Breast epithelium (tissue), 4 donors: ENCODE measurements at regions not wholly inside any gene's neighbourhood (a gene's known extent, or its start where the extent isn't known, plus 50 kb on each side); places are given as distances from the start of the nearest gene placed in this dataset.

Source experiments
- DNase-seq, 2 donors: peaks; one replicate each; pipeline ENCODE4 v3.0.0-alpha.2; 2019; ENCODE audit warnings: low spot score in 2 of 2
- H3K27ac ChIP-seq, 2 donors: fragments of 200-600 bp; sonication (generic) in 1 of 2; one replicate each; pipeline ENCODE4 v1.5.1; 2016 to 2019; ENCODE audit warnings: mild to moderate bottlenecking in 1 of 2
- H3K27me3 ChIP-seq, 2 donors: fragments of 200-600 bp; sonication (generic) in 1 of 2; one replicate each; pipeline versions ENCODE4 v1.5.1 to v1.6.0; 2017 to 2019; ENCODE audit warnings: control low read depth in 1 of 2, mild to moderate bottlenecking in 1 of 2
- H3K36me3 ChIP-seq: fragments of 200-600 bp; one replicate; pipeline ENCODE4 v1.5.1; 2019
- H3K4me1 ChIP-seq, 2 donors: fragments of 200-600 bp; sonication (generic); one replicate each; pipeline ENCODE4 v1.5.1; 2016 to 2019; ENCODE audit warnings: control low read depth in 1 of 2
- H3K4me3 ChIP-seq, 3 donors: fragments of 200-600 bp; sonication (generic); 1 replicate in 2 of 3; 2 replicates in 1 of 3; pipeline ENCODE4 v1.5.1; 2016 to 2019; ENCODE audit warnings: mild to moderate bottlenecking in 3 of 3, moderate library complexity in 2 of 3
- H3K9me3 ChIP-seq, 2 donors: fragments of 200-600 bp; sonication (generic) in 1 of 2; one replicate each; pipeline ENCODE4 v1.5.1; 2016 to 2019; ENCODE audit warnings: control low read depth in 1 of 2
- CTCF ChIP-seq, 3 donors: fragments of 450-650 bp; IDR thresholded peaks; one replicate each; pipeline ENCODE4 v1.5.1; 2016 to 2017; ENCODE audit warnings: antibody characterized with exemption in 3 of 3, mild to moderate bottlenecking in 3 of 3, moderate library complexity in 3 of 3
- POLR2A ChIP-seq: fragments of 450-650 bp; IDR thresholded peaks from one replicate; pipeline ENCODE4 v1.6.1; 2016; ENCODE audit warnings: antibody characterized with exemption, mild to moderate bottlenecking, moderate library complexity
- POLR2AphosphoS5 ChIP-seq, 3 donors: sonication (generic); formaldehyde crosslinking; IDR thresholded peaks; one replicate each; pipeline ENCODE4 v1.6.1; 2017; ENCODE audit warnings: antibody characterized with exemption in 3 of 3
- intact Hi-C: fragments of 100-400 bp; cut with DNase I; formaldehyde crosslinking; loops from one replicate; pipeline ENCODE4 v1.15.1; 2023; ENCODE audit warnings: low total_unique reads

DNA sequence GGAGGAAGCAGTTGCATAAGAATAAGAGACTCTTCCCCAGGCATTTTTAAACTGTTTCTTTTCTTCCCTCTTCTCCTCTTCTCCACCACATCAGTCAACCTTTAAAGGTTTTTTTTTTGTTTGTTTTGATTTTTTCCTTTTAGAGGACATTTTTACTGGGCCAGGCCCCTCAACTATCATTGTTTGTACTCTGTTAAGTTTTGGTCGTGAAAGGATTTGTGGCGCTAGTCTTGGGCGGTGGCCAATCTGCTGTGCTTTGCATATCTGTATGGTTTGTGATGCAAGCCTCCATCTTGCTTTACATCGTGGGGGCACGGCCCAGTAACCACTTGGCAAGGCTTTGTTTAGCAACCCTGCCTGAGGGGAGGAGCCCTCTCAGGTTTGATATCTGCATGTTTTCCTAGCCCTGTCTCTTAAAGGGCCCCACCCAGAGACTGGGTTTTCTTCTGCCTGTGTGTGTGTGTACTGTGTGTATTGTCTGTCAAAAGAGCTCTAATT lies 101.9 kb upstream of the SLITRK2 start:
- Histone ChIP-seq H3K9me3 (no peaks in the 10 kb centered on the region), H3K27ac (no peak overlapping the region), H3K4me1 (no peaks in the 10 kb centered on the region), H3K4me3 (no peak overlapping the region), H3K27me3 (peaks cover 0 to 2% of the 10 kb centered on the region in 2 donors), H3K36me3 (no peaks in the 10 kb centered on the region)
- intact Hi-C loops = no loop called here
- no peak for TF ChIP-seq POLR2AphosphoS5 (IDR thresholded peaks at IDR 0.05)
- TF ChIP-seq CTCF (IDR thresholded peaks at IDR 0.05) = no peak
- TF ChIP-seq POLR2A = no peak
- no peak for DNase-seq

- TF ChIP-seq POLR2AphosphoS5 (IDR thresholded peaks at IDR 0.05) = no peak
- no peak for TF ChIP-seq CTCF (IDR thresholded peaks at IDR 0.05)
- TF ChIP-seq POLR2A = no peak
Measured at GRCh38 chrX:145716226-145716625, 101.4 kb upstream of the SLITRK2 start.

DNA sequence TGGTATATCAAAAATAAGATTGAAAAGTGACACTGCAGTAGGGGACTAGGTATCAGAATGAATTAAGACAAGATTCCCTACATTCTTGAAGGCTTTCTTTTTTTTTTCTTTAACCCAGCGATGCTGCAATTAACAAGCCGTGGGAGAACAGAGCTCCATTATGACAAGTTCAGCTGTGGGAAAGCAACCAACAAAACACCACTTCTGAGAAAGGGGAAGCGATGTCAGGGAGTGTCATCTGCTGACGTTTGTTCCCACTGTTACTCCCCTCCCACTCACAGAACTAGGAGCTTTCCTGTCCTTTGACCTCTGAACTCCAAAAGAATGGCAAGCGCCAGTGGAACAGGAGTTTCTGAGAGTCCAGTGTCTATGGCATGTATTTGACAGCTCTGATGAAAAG lies 90.2 kb upstream of the SLITRK2 start:
- no peaks in the 10 kb centered on the region for H3K36me3 ChIP-seq
- H3K4me3 ChIP-seq = no peak overlapping the region
- TF ChIP-seq POLR2A (no peak), POLR2AphosphoS5 (IDR thresholded peaks at IDR 0.05) (no peak), CTCF (IDR thresholded peaks at IDR 0.05) (no peak)
- H3K9me3 ChIP-seq = no peaks in the 10 kb centered on the region
- intact Hi-C loops = no loop called here
- no peak for DNase-seq
- H3K27me3 ChIP-seq = no peaks in the 10 kb centered on the region
- no peaks in the 10 kb centered on the region for H3K4me1 ChIP-seq
- H3K27ac ChIP-seq = no peak overlapping the region

More at GRCh38 chrX:145716226-145716625, 101.4 kb upstream of the SLITRK2 start:
- H3K36me3 ChIP-seq = no peaks in the 10 kb centered on the region
- no peak overlapping the region for H3K4me3 ChIP-seq
- no peak overlapping the region for H3K27ac ChIP-seq
- intact Hi-C loops = no loop called here
- no peaks in the 10 kb centered on the region for H3K9me3 ChIP-seq
- H3K27me3 ChIP-seq = peaks cover 0 to 2% of the 10 kb centered on the region in 2 donors
- no peaks in the 10 kb centered on the region for H3K4me1 ChIP-seq
- no peak for DNase-seq

DNA sequence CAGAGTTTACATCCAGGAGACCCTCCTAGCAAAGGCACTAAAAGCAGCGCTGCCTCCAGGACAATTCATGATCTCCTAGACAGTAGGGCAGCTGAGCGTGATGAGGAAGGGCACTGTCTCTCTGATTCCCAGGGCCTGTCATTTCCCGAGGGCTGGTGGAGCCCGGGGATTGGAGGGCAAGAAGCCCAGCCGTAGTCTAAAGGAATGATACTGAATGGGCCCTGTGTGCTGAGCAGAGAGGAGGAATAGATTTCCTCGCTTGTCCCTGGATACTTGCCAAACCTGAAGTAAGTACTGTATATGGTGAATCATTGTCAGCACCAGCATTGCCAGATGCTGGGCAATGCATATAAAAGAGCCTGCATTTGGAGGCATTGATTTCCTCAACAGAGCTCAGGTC lies 88.0 kb upstream of the SLITRK2 start:
- no peak for DNase-seq
- no peak for TF ChIP-seq POLR2A
- no peak for TF ChIP-seq CTCF (IDR thresholded peaks at IDR 0.05)
- TF ChIP-seq POLR2AphosphoS5 (IDR thresholded peaks at IDR 0.05) = no peak
- H3K4me3 ChIP-seq = no peak overlapping the region
- H3K27me3 ChIP-seq = no peaks in the 10 kb centered on the region
- no peak overlapping the region for H3K27ac ChIP-seq
- no peaks in the 10 kb centered on the region for H3K9me3 ChIP-seq
- no peaks in the 10 kb centered on the region for H3K36me3 ChIP-seq
- H3K4me1 ChIP-seq = no peaks in the 10 kb centered on the region
- intact Hi-C loops = no loop called here

DNA sequence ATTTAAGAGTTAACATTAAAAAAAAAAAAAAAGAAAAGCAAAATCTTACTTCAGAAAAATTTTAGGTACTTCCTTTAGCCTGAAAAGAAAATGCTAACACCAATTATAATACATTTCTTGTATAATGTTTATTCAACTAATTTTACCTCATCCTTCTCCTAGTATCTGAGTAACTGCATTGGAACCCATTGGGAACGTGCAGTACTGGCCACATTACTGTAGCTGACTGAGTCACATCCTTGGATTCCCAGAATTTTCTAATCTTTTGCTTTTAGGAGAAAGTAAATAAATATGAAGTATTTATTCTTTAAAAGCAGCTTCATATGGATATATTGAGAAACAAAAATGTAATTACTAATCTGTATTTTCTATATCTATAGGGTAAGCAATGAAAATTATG lies 82.6 kb upstream of the SLITRK2 start:
- no peak for DNase-seq
- H3K27me3 ChIP-seq = no peaks in the 10 kb centered on the region
- TF ChIP-seq POLR2A (no peak), CTCF (IDR thresholded peaks at IDR 0.05) (no peak), POLR2AphosphoS5 (IDR thresholded peaks at IDR 0.05) (no peak)
- H3K4me1 ChIP-seq = no peaks in the 10 kb centered on the region
- intact Hi-C loops = no loop called here
- H3K4me3 ChIP-seq = no peak overlapping the region
- peaks cover 4 to 5% of the 10 kb centered on the region in 2 donors for H3K9me3 ChIP-seq
- no peaks in the 10 kb centered on the region for H3K36me3 ChIP-seq
- no peak overlapping the region for H3K27ac ChIP-seq
